Psoas muscle (tissue), 7 donors: ENCODE measurements at regions not wholly inside any gene's neighbourhood (a gene's known extent, or its start where the extent isn't known, plus 50 kb on each side); places are given as distances from the start of the nearest gene placed in this dataset.

Experiments
- ATAC-seq, 4 donors: fragments of 200-7000 bp; cut with Tn5 transposase; one replicate each; pipeline ENCODE4 v1.9.1; 2020; ENCODE audit warnings: moderate library complexity in 3 of 4, mild to moderate bottlenecking in 2 of 4
- DNase-seq, 2 donors: peaks; one replicate each; pipeline ENCODE4 v3.0.0-alpha.2; 2020
- H3K27ac ChIP-seq: fragments of 200-600 bp; one replicate; pipeline ENCODE4 v1.8.0; 2022
- H3K27me3 ChIP-seq, 3 donors: fragments of 200-600 bp in 1 of 3; one replicate each; pipeline versions ENCODE4 v1.6.1 to v1.8.0; 2013 to 2022; ENCODE audit warnings: low read length in 2 of 3, mild to moderate bottlenecking in 2 of 3, moderate library complexity in 1 of 3; ENCODE audit not compliant: insufficient read depth in 3 of 3
- H3K36me3 ChIP-seq, 2 donors: fragments of 200-600 bp in 1 of 2; one replicate each; pipeline versions ENCODE4 v1.6.1 to v1.8.0; 2013 to 2022; ENCODE audit warnings: low read depth in 1 of 2, mild to moderate bottlenecking in 1 of 2, moderate library complexity in 1 of 2; ENCODE audit not compliant: insufficient read depth in 1 of 2
- H3K4me1 ChIP-seq: fragments of 200-600 bp; one replicate; pipeline ENCODE4 v1.8.0; 2022
- H3K4me3 ChIP-seq: fragments of 200-600 bp; one replicate; pipeline ENCODE4 v1.8.0; 2022; ENCODE audit warnings: mild to moderate bottlenecking
- H3K9me3 ChIP-seq: fragments of 200-600 bp; one replicate; pipeline ENCODE4 v1.8.0; 2022
- WGBS, 3 donors: extraction: QIAGEN DNeasy Blood & Tissue Kit; methylation state at CpG; one replicate each; pipeline versions ENCODE4 v1.1.6 to v1.1.7; 2013; 5-methylcytosine and 5-hydroxymethylcytosine counted together
- intact Hi-C, 2 donors: fragments of 100-400 bp; cut with DNase I; formaldehyde crosslinking; loops; one replicate each; pipeline versions ENCODE4 v1.11.0 to v1.14.2; 2022
- TF ChIP-seq, protein P1 (sequence below): fragments of 200-600 bp; IDR thresholded peaks from one replicate; pipeline ENCODE4 v1.8.0; 2022; ENCODE audit warnings: antibody characterized with exemption
- donor health status: healthy with polysubstance abuse.
- donor health status: DM: no; HTN: no; CAD: no; lungs with moderate emphysema.
- donor health status: Bipolar disorder and iron deficiency.
- donor health status: healthy.
- donor health status: DM: yes; HTN: yes; CAD: no.
- donor health status: DM: no; HTN: no; CAD: no.
- donor health status: DM: yes; HTN: yes; CAD: no.

DNA sequence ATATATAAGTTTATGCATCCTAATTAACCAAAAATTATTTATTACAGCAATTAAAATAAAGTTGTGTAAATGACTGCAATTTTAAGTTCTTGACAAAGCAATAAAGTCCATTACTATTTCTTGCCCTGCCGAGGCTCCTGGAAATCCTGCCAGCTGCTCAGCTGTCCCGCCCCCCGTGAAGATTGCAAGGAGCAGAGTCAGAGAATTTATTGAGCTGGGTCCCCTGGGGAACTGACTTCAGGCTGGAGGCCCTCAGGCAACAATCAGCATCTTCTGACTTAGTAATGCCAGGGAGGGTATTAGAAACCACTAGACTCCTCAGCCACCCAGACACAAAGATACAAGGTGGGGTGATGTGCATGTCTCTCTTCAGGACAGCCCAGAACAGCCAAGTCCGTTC is 92.3 kb downstream of the EDN3 start:
- TF ChIP-seq, protein P1, sequence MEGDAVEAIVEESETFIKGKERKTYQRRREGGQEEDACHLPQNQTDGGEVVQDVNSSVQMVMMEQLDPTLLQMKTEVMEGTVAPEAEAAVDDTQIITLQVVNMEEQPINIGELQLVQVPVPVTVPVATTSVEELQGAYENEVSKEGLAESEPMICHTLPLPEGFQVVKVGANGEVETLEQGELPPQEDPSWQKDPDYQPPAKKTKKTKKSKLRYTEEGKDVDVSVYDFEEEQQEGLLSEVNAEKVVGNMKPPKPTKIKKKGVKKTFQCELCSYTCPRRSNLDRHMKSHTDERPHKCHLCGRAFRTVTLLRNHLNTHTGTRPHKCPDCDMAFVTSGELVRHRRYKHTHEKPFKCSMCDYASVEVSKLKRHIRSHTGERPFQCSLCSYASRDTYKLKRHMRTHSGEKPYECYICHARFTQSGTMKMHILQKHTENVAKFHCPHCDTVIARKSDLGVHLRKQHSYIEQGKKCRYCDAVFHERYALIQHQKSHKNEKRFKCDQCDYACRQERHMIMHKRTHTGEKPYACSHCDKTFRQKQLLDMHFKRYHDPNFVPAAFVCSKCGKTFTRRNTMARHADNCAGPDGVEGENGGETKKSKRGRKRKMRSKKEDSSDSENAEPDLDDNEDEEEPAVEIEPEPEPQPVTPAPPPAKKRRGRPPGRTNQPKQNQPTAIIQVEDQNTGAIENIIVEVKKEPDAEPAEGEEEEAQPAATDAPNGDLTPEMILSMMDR = no peak
- ATAC-seq = no peak
- peaks cover 0 to 24% (median 11%) of the 10 kb centered on the region in 3 donors for H3K27me3 ChIP-seq

DNA sequence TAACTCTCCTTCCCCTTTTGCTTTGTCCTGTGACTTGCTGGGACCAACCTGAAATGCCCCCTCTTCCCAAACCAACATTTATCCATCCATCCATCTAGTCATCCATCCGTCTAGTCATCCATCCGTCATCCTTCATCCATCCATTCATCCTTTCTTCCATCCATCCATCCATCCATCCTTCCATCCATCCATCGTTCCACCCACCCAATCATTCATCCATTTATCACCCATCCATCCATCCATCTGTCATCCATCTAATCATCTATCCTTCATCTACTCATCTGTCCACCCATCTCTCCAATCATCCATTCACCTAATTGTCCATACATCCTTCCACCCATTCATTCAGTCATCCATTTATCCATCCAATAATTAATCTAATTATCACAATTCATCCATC is 92.7 kb downstream of the EDN3 start:
- 91 to 96% (median 95%) methylated on average over 3 of the region's 3 CpGs for WGBS, 3 donors
- intact Hi-C loops = no loop called here
- TF ChIP-seq, protein P1 = no peak

More for the DNA sequence above, 92.3 kb downstream of the EDN3 start:
- no peak for DNase-seq
- 29 to 44% (median 34%) methylated on average over 4 of the region's 4 CpGs for WGBS, 3 donors
- no peaks in the 10 kb centered on the region for H3K36me3 ChIP-seq
- no peaks in the 10 kb centered on the region for H3K4me1 ChIP-seq
- H3K4me3 ChIP-seq = no peak overlapping the region
- H3K27ac ChIP-seq = no peak overlapping the region
- no peaks in the 10 kb centered on the region for H3K9me3 ChIP-seq
- intact Hi-C loops = no loop called here

DNA sequence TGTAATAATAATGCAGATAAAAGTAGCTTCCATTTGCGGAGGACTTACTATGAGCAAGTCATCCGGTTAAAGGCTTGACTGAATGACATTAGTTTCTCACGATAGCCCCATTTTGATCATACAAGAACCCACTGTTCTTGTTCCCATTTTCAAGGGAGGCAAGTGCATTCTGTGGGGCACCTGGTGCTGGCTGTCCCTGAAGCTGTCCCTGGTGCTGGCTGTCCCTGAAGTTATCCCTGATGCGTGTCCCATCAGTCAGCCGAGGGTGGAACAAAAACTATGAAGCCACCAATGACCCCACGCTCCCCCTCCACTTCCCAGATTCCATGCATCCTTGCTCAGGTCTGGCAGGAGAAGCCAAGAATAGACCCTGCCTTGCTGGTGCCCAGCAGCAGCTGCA is 95.3 kb downstream of the EDN3 start:
- H3K4me3 ChIP-seq = no peak overlapping the region
- H3K27me3 ChIP-seq = peaks cover 0 to 49% (median 16%) of the 10 kb centered on the region in 3 donors
- TF ChIP-seq, protein P1 = no peak
- WGBS, 3 donors = 64 to 71% (median 67%) methylated on average over 6 of the region's 6 CpGs
- no peaks in the 10 kb centered on the region for H3K36me3 ChIP-seq
- no peak overlapping the region for H3K27ac ChIP-seq
- intact Hi-C loops = no loop called here
- no peak for DNase-seq
- no peaks in the 10 kb centered on the region for H3K4me1 ChIP-seq
- no peak for ATAC-seq
- H3K9me3 ChIP-seq = no peaks in the 10 kb centered on the region

More for the DNA sequence above, 92.7 kb downstream of the EDN3 start:
- Histone ChIP-seq H3K27me3 (peaks cover 0 to 28% (median 11%) of the 10 kb centered on the region in 3 donors), H3K27ac (no peak overlapping the region), H3K4me1 (no peaks in the 10 kb centered on the region), H3K36me3 (no peaks in the 10 kb centered on the region), H3K4me3 (no peak overlapping the region), H3K9me3 (no peaks in the 10 kb centered on the region)
- DNase-seq (no peak), ATAC-seq (no peak)

DNA sequence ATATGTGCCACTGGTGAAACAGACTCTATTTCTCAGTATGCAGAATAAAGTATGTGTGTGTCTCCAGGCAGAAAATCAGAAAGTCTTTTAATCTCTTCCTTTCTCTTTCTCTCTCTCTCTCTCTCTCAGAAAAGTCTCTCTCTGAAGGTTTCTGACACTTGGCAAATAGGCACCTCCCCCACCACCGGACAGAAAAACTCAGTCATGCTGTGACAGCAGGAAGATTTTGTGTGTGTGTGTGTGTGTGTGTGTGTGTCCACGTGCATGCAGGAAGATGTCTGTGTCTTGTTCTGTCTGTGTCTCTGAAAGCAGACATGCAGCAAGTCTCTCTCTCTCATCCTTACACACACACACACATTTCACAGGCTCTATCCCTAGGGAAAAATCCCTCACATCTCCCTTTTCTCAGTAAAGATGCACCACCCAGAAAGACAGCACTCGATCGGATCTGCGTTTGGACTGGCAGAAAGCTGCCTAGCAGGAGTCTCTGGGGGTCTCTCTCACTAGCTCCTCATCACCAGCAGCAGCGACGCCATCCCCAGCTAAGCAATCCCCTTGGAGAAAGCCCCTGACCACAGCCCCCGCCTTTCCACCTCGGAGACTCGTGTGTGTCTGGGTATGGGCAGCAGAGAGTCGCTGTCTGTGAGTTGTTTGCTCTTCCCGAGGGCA is 98.3 kb downstream of the EDN3 start:
- ATAC-seq = no peak
- no peaks in the 10 kb centered on the region for H3K36me3 ChIP-seq
- no peak overlapping the region for H3K4me3 ChIP-seq
- no peak overlapping the region for H3K27ac ChIP-seq
- DNase-seq = no peak
- WGBS, 3 donors = 24 to 40% (median 28%) methylated on average over 12 of the region's 12 CpGs
- H3K9me3 ChIP-seq = no peaks in the 10 kb centered on the region
- TF ChIP-seq, protein P1 = no peak
- peaks cover 0 to 69% (median 17%) of the 10 kb centered on the region in 3 donors for H3K27me3 ChIP-seq
- H3K4me1 ChIP-seq = no peaks in the 10 kb centered on the region
- intact Hi-C loops = no loop called here
